A673 (cell line): ENCODE measurements at regions not wholly inside any gene's neighbourhood (a gene's known extent, or its start where the extent isn't known, plus 50 kb on each side); places are given as distances from the start of the nearest gene placed in this dataset.

Source experiments
- EZH2 ChIP-seq: fragments of 200-600 bp; sonication (generic); IDR thresholded peaks from 2 replicates; pipeline ENCODE4 v1.6.1; 2017; ENCODE audit warnings: borderline replicate concordance, low read depth, mild to moderate bottlenecking, mixed read lengths, antibody characterized with exemption, low read length; ENCODE audit not compliant: poor library complexity, severe bottlenecking
- TF ChIP-seq, protein P1 (sequence below): fragments of 300-800, 200-600 bp; sonication (generic); conservative IDR thresholded peaks from 2 replicates; pipeline ENCODE4 v1.5.1; 2017; ENCODE audit warnings: low read depth, mild to moderate bottlenecking, antibody characterized with exemption, low read length, moderate library complexity, mixed read lengths

DNA sequence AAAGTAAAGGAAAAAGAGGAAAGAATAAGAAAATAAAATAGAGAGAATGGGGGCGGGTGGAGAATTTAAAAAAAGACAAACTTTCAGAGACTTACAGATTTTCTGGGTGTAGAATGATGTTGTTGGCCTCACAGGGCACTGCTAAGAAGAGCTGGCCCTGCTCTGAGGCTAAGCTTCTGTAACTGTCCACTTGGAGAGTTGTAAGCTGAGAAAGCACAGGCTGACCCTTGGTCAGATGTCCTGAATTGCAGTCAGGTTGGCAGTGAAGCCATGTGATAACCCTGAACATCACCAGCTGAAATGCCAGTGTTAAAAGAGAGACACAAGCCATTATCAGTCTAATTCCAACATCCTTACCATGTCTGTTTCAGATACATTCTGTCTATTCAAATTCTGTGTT, 272.1 kb upstream of the SORCS1 start:
- TF ChIP-seq, protein P1, sequence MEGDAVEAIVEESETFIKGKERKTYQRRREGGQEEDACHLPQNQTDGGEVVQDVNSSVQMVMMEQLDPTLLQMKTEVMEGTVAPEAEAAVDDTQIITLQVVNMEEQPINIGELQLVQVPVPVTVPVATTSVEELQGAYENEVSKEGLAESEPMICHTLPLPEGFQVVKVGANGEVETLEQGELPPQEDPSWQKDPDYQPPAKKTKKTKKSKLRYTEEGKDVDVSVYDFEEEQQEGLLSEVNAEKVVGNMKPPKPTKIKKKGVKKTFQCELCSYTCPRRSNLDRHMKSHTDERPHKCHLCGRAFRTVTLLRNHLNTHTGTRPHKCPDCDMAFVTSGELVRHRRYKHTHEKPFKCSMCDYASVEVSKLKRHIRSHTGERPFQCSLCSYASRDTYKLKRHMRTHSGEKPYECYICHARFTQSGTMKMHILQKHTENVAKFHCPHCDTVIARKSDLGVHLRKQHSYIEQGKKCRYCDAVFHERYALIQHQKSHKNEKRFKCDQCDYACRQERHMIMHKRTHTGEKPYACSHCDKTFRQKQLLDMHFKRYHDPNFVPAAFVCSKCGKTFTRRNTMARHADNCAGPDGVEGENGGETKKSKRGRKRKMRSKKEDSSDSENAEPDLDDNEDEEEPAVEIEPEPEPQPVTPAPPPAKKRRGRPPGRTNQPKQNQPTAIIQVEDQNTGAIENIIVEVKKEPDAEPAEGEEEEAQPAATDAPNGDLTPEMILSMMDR, result no peak
- no peak for TF ChIP-seq EZH2
